DMS 273 (cell line): ENCODE measurements at regions not wholly inside any gene's neighbourhood (a gene's known extent, or its start where the extent isn't known, plus 50 kb on each side); places are given as distances from the start of the nearest gene placed in this dataset.
"Not testable (repeated sequence)": the region's sequence is repeated elsewhere in the genome, so short reads cannot be mapped to it uniquely, and the experiment has no call there.

Source experiments
- DNase-seq: peaks from one replicate; lab custom pipeline; 2025; ENCODE audit not compliant: unreplicated experiment; lab: John Stamatoyannopoulos, UW

DNA sequence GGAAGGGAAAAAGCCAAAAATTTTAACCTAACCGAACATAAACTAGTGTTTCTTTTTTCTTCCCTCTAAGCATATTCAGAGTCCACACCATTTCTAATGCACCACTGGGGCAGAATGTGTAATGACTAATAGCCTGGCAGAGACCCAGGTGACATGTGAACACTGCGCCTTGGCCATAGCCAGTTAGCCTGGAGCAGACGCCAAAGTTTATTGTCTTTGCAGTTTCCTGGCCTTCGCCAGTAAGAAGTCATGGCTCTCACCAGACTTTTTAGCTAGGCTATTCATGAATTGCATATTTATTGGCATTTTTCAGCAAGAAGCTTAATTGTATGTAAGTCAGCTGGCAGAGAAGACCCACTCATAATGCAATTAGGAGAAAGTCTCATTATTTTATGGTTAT lies 182.8 kb upstream of the SLC27A6 start:
- peak; percentile 86 for DNase-seq

DNA sequence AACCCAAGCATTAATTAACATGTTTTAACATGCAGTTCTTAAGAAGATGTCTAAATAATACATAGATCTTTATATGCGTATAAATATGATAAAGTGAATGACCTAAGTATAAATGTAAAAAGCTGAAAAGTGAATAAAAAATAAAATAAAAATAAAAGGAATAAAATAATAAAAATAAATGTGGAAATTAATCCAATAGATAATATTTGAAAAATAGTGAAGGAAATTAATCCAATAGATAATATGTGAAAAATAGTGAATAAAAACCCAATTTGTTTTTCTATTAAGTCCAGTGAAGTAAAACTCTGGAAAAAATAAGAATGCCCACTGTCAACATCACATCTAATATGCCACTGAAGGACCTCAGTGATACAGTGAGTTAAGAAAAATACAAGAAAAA lies 180.6 kb upstream of the SLC27A6 start:
- no peak for DNase-seq

- no peak for DNase-seq
Observed at GRCh38 chr5:128791312-128791711, 174.0 kb upstream of the SLC27A6 start.

GRCh38 chr5:128796506-128796905 lies 168.8 kb upstream of the SLC27A6 start:
- DNase-seq, result no peak

- DNase-seq, result no peak
Observed at GRCh38 chr5:128798871-128799270, 166.4 kb upstream of the SLC27A6 start.

GRCh38 chr5:128799945-128800344 lies 165.3 kb upstream of the SLC27A6 start:
- DNase-seq, result no peak

DNA sequence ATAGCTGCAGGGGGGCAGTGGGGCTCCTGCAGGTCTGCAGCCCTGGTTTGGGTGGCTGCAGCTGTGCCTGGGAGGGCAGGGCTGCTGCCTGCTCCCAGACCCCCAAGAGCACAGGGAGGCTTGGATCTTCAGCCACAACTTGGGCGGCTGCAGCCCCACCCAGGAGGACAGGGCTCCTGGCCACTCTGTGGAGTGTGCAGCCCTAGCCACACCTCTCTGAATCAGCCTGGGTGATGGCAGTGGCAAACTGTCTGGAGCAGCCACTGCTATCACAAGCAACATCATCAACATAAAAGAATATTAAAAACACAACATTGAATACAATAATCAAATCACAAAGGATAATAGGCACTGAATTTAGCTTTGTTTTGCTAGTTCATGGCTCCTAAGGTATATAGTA lies 164.9 kb upstream of the SLC27A6 start:
- no peak for DNase-seq

DNA sequence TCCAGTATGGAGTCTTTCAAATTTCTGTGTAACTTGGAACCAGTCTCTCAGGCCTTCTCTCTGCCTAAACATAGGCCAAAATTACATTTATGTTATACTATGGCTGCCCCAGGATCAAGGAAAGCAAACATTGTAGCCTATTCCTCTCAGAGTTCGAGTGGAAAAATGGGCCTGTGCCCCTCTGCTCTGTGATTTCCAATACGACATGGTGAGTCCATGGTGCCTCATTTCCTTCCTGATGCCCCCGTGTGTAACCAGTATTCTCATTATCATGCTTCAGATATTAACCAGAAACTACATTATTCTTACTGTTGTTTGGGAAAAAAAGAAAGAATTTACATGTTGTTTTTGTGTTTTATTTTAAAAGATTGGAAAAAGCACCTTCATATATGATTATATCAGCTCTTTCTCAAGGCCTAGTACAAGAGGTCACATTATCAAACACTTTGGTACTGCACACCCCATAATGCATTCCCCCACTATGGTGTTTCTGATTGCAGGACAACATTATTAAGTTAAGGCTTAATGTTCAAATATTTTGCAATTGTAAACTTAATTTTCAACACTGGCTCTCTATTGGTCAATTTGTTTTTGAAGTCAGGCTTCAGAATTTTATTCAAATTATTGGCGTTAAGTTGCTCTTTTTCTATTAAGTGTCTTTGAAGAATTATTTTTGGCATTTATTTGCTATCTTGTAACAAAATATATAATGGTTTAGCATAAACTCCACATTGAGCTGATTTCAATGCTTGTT lies 151.8 kb upstream of the SLC27A6 start:
- DNase-seq, result no peak

GRCh38 chr5:128815201-128815600 lies 150.1 kb upstream of the SLC27A6 start:
- DNase-seq, result no peak

- DNase-seq, result no peak
Observed at GRCh38 chr5:128825826-128826225, 139.5 kb upstream of the SLC27A6 start.

DNA sequence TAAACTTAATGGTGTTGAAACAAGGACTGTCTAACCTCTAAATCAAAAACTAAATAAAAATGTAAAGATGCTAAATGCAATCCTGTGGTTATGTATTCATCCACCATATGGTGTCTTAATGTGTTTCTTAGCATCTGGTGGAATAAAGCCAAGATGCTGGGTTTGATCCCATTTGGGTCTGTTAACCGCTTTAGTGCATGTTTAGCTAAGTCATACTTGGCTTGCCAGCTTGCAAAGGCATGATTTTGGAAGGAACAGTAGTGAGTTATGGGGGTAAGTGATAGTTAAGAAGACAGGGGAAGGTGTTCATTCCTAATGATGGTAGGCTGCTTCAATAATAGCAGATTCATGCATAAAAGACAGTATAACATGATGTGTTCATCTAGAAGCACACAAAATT lies 139.0 kb upstream of the SLC27A6 start:
- DNase-seq, result peak; percentile 71

GRCh38 chr5:128836571-128836970 lies 128.7 kb upstream of the SLC27A6 start:
- DNase-seq, result no peak

- no peak for DNase-seq
Observed at GRCh38 chr5:128838623-128839022, 126.7 kb upstream of the SLC27A6 start.

GRCh38 chr5:128842241-128842640 lies 123.0 kb upstream of the SLC27A6 start:
- peak; percentile 12 for DNase-seq

DNA sequence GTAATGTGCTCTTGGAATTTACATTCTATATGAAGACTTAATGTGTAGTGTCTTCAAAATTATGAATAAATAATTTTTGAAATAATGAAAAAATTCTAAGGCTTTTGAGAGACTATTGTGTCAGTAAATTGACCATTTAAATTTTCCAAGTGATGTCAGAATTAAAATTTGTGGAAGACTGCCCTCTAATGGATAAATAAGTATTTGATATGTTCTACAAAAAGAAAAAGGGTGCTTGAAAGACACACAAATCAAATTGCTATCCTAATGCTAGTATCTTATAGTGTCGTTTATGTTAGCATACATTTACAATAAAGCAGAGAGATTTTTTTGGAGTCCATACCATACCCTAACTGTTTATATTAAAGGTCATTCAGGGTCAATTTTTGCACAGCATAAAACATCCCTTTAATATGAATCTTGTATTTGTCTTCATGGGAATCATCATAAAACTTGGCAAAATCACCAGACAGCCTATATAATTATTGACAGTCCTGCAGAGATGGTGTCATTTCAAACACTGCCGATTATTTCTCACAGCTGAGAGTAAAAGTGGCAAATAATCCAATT lies 120.8 kb upstream of the SLC27A6 start:
- peak; percentile 55 for DNase-seq

DNA sequence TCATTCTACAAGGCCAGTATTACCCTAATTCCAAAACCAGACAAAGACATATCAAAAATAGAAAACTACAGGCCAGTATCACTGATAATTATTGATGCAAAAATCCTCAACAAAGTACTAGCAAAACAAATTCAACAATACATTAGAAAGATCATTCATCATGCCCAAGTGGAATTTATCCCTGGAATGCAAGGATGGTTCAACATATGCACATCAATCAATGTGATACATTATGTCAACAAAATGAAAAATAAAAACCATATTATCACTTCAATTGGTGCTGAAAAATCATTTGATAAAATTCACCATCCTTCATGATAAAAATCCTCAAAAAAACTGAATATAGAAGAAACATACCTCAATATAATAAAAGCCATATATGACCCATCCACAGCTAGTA lies 115.2 kb upstream of the SLC27A6 start:
- no peak for DNase-seq

- no peak for DNase-seq
Observed at GRCh38 chr5:128854931-128855330, 110.4 kb upstream of the SLC27A6 start.

DNA sequence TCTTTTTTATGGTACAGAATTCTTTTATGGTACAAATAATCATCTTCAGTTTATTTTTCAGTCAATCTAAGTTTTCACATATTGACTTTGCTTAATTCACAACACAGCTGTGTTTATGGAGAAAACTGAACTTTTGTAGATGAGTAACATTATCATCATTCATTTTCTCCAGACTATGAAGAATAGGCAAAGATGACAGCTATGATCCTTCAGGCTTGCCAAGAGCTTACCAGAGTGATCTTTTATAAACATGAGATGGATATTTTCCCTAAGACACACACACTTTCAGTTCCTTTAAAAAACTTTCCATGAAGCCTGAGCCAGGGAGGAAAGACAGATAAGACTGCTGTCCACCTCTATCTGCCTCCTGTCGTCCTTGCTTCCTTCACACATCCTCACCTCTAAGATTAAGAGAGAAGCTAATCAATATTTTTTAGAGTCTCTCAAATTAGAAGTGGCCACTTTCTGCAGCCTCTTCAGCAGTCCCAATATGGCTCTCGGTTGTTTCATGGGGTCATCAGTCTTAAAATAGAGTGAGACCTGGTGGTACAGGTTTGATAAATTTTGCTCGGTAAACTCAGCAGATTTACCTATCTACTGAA lies 108.1 kb upstream of the SLC27A6 start:
- DNase-seq, result no peak

- no peak for DNase-seq
Observed at GRCh38 chr5:128858995-128859394, 106.3 kb upstream of the SLC27A6 start.

GRCh38 chr5:128861155-128861554 lies 104.1 kb upstream of the SLC27A6 start:
- not testable (repeated sequence) for DNase-seq

- DNase-seq, result no peak
Observed at GRCh38 chr5:128869970-128870369, 95.3 kb upstream of the SLC27A6 start.

GRCh38 chr5:128870373-128870772 lies 94.9 kb upstream of the SLC27A6 start:
- no peak for DNase-seq
